ENCODE measurements at regions not wholly inside any gene's neighbourhood (a gene's known extent, or its start where the extent isn't known, plus 50 kb on each side); places are given as distances from the start of the nearest gene placed in this dataset.

DNA sequence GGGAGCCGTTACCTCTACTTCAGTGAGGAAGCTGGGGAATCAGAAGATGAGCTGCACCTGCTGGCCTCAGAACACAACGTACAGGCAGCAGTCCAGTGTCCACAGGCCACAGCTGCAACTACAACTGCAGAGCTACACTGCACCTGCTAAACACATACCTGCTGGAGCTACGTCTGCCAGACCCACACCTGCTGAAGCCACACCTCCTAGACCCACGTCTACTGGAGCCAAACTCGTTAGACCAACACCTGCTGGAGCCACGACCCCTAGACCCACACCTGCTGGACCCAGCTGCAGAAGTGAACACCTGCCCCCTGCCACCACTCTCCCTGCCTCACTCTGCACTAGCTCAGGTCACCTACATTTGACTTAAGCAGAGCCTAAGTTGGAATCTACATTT is 169.9 kb downstream of the USP12 start:
- TF ChIP-seq SRF (IDR thresholded peaks at IDR 0.05; ENCODE audit: low read depth) (no peak), SP1 (IDR thresholded peaks at IDR 0.05; ENCODE audit: low read depth) (no peak), FOSL1 (IDR thresholded peaks at IDR 0.05; ENCODE audit: low read depth) (no peak), POLR2A (IDR thresholded peaks at IDR 0.05; ENCODE audit: borderline replicate concordance, extremely low read depth, insufficient read depth, insufficient read length) (no peak), POLR2AphosphoS5 (IDR thresholded peaks at IDR 0.05; ENCODE audit: low read depth, low read length) (no peak), CEBPB (IDR thresholded peaks at IDR 0.05; ENCODE audit: low read depth) (no peak)
- TF ChIP-seq, protein P1, sequence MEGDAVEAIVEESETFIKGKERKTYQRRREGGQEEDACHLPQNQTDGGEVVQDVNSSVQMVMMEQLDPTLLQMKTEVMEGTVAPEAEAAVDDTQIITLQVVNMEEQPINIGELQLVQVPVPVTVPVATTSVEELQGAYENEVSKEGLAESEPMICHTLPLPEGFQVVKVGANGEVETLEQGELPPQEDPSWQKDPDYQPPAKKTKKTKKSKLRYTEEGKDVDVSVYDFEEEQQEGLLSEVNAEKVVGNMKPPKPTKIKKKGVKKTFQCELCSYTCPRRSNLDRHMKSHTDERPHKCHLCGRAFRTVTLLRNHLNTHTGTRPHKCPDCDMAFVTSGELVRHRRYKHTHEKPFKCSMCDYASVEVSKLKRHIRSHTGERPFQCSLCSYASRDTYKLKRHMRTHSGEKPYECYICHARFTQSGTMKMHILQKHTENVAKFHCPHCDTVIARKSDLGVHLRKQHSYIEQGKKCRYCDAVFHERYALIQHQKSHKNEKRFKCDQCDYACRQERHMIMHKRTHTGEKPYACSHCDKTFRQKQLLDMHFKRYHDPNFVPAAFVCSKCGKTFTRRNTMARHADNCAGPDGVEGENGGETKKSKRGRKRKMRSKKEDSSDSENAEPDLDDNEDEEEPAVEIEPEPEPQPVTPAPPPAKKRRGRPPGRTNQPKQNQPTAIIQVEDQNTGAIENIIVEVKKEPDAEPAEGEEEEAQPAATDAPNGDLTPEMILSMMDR (IDR thresholded peaks at IDR 0.05 in 2 of 3, conservative IDR thresholded peaks at IDR 0.05 in 1 of 3; ENCODE audit: borderline replicate concordance in 1 of 3, insufficient read depth in 1 of 3, low read depth in 2 of 3, low read length in 2 of 3) = no peak
